ENCODE measurements at regions not wholly inside any gene's neighbourhood (a gene's known extent, or its start where the extent isn't known, plus 50 kb on each side); places are given as distances from the start of the nearest gene placed in this dataset.

GRCh38 chr2:39913648-39914461 lies 134.8 kb upstream of the THUMPD2 start:
- no peak overlapping the region for H3K4me3 ChIP-seq
- TF ChIP-seq CTCF (IDR thresholded peaks at IDR 0.05): peak; percentile 54 to 71 (median 67)
- peak in 2 of 4 donors; percentile 14 to 21 for TF ChIP-seq POLR2AphosphoS5 (IDR thresholded peaks at IDR 0.05)
- no peak for TF ChIP-seq EP300 (IDR thresholded peaks at IDR 0.05)
- intact Hi-C loops (cut with DNase I): loop anchor here (2.0 to 10.0 kb wide), 5 partner anchors 541 to 1868 kb away; partner anchors contain the start of gene SLC8A1
- peak overlapping the region in 2 of 4 donors; percentile 22 to 27 for H3K27ac ChIP-seq
- 33 to 42% methylated on average over 5 of the region's 5 CpGs for WGBS, 2 donors
- no peaks in the 10 kb centered on the region for H3K36me3 ChIP-seq
- peaks cover 0 to 8% (median 5%) of the 10 kb centered on the region in 4 donors for H3K4me1 ChIP-seq
- DNase-seq: no peak
- no peaks in the 10 kb centered on the region for H3K27me3 ChIP-seq
- H3K9me3 ChIP-seq: no peaks in the 10 kb centered on the region

- no peaks in the 10 kb centered on the region for H3K4me1 ChIP-seq
- no peak overlapping the region for H3K27ac ChIP-seq
- H3K36me3 ChIP-seq: no peaks in the 10 kb centered on the region
- intact Hi-C loops (cut with DNase I): no loop called here
- TF ChIP-seq POLR2AphosphoS5 (IDR thresholded peaks at IDR 0.05): no peak
- TF ChIP-seq CTCF (IDR thresholded peaks at IDR 0.05): no peak
- no peak for TF ChIP-seq EP300 (IDR thresholded peaks at IDR 0.05)
- no peak for TF ChIP-seq POLR2A (IDR thresholded peaks at IDR 0.05)
- H3K4me3 ChIP-seq: no peak overlapping the region
- no peak for DNase-seq
- no peaks in the 10 kb centered on the region for H3K27me3 ChIP-seq
- no peaks in the 10 kb centered on the region for H3K9me3 ChIP-seq
Observed at GRCh38 chr2:39902103-39902502, 123.0 kb upstream of the THUMPD2 start.

GRCh38 chr2:39898934-39899333 lies 119.9 kb upstream of the THUMPD2 start:
- no peak overlapping the region for H3K27ac ChIP-seq
- no peaks in the 10 kb centered on the region for H3K27me3 ChIP-seq
- DNase-seq: no peak
- TF ChIP-seq EP300 (IDR thresholded peaks at IDR 0.05): no peak
- TF ChIP-seq CTCF (IDR thresholded peaks at IDR 0.05): no peak
- TF ChIP-seq POLR2A (IDR thresholded peaks at IDR 0.05): no peak
- no peak for TF ChIP-seq POLR2AphosphoS5 (IDR thresholded peaks at IDR 0.05)
- no peak overlapping the region for H3K4me3 ChIP-seq
- no peaks in the 10 kb centered on the region for H3K4me1 ChIP-seq
- no peaks in the 10 kb centered on the region for H3K9me3 ChIP-seq
- 88 to 94% methylated on average over 3 of the region's 3 CpGs for WGBS, 2 donors
- intact Hi-C loops (cut with DNase I): no loop called here
- H3K36me3 ChIP-seq: no peaks in the 10 kb centered on the region

- no peaks in the 10 kb centered on the region for H3K4me1 ChIP-seq
- no peak overlapping the region for H3K27ac ChIP-seq
- TF ChIP-seq EP300 (IDR thresholded peaks at IDR 0.05): no peak
- no peak for TF ChIP-seq CTCF (IDR thresholded peaks at IDR 0.05)
- TF ChIP-seq POLR2AphosphoS5 (IDR thresholded peaks at IDR 0.05): no peak
- TF ChIP-seq POLR2A (IDR thresholded peaks at IDR 0.05): no peak
- 80 to 84% methylated on average over 5 of the region's 5 CpGs for WGBS, 2 donors
- no peak overlapping the region for H3K4me3 ChIP-seq
- no peaks in the 10 kb centered on the region for H3K9me3 ChIP-seq
- H3K27me3 ChIP-seq: no peaks in the 10 kb centered on the region
- intact Hi-C loops (cut with DNase I): no loop called here
- no peak for DNase-seq
- H3K36me3 ChIP-seq: no peaks in the 10 kb centered on the region
Observed at GRCh38 chr2:39897273-39897672, 118.2 kb upstream of the THUMPD2 start.

Data from sigmoid colon (tissue), 6 donors.